Parathyroid adenoma (tissue), 2 donors: ENCODE measurements at regions not wholly inside any gene's neighbourhood (a gene's known extent, or its start where the extent isn't known, plus 50 kb on each side); places are given as distances from the start of the nearest gene placed in this dataset.

Source experiments
- H2AFZ ChIP-seq: fragments of 300-600 bp; sonication (generic); one replicate; pipeline ENCODE4 v1.7.0; 2017; ENCODE audit warnings: antibody characterized with exemption, mild to moderate bottlenecking
- H3K27ac ChIP-seq: fragments of 300-600 bp; sonication (generic); one replicate; pipeline ENCODE4 v1.7.0; 2017
- H3K27me3 ChIP-seq: fragments of 300-600 bp; sonication (generic); one replicate; pipeline ENCODE4 v1.7.0; 2017; ENCODE audit warnings: low read length; ENCODE audit not compliant: control insufficient read depth, insufficient read depth
- H3K36me3 ChIP-seq: fragments of 300-600 bp; sonication (generic); one replicate; pipeline ENCODE4 v1.7.0; 2017; ENCODE audit warnings: low read length; ENCODE audit not compliant: control insufficient read depth, insufficient read depth
- H3K4me1 ChIP-seq: fragments of 300-600 bp; sonication (generic); one replicate; pipeline ENCODE4 v1.7.0; 2017; ENCODE audit warnings: control low read depth
- H3K4me2 ChIP-seq: fragments of 300-600 bp; sonication (generic); one replicate; pipeline ENCODE4 v1.7.0; 2017; ENCODE audit warnings: low read length
- H3K4me3 ChIP-seq: fragments of 300-600 bp; sonication (generic); one replicate; pipeline ENCODE4 v1.7.0; 2017; ENCODE audit warnings: low read depth, low read length
- H3K79me2 ChIP-seq: fragments of 300-600 bp; sonication (generic); one replicate; pipeline ENCODE4 v1.7.0; 2017; ENCODE audit warnings: control low read depth
- H3K9ac ChIP-seq: fragments of 300-600 bp; sonication (generic); one replicate; pipeline ENCODE4 v1.7.0; 2017; ENCODE audit warnings: mild to moderate bottlenecking
- H3K9me3 ChIP-seq: fragments of 300-600 bp; sonication (generic); one replicate; pipeline ENCODE4 v1.7.0; 2017; ENCODE audit warnings: low read length; ENCODE audit not compliant: control insufficient read depth
- CTCF ChIP-seq: fragments of 300-600 bp; sonication (generic); IDR thresholded peaks from one replicate; pipeline ENCODE4 v1.7.0; 2017; ENCODE audit warnings: antibody characterized with exemption, mild to moderate bottlenecking
- donor health status: primary hyperparathyroidism.

DNA sequence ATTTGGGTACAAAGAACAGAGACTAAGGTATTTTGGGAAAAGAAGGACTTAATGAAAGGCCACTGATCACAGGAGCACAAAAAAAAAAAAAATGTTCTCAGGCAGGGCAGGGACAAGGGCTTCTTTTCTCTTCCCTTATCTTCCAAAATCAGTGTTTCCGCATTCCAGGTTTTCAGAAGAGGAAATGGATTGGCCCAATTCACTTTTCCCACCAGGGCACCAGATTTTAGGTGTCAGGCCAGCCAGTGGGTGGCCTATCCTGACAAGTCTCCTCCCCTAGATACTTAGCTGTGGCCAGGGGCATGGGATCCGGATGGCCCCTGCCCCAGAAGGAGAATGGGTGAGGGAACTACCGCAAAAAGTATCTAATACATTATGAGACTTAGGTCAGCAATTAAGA, 88.9 kb upstream of the WAC start:
- Histone ChIP-seq H3K4me1 (no peaks in the 10 kb centered on the region), H3K9ac (no peak overlapping the region), H3K4me3 (no peak overlapping the region), H3K4me2 (no peak overlapping the region), H3K79me2 (no peaks in the 10 kb centered on the region), H3K27ac (no peak overlapping the region), H2AFZ (no peak overlapping the region), H3K27me3 (no peaks in the 10 kb centered on the region), H3K9me3 (no peaks in the 10 kb centered on the region), H3K36me3 (no peaks in the 10 kb centered on the region)
- no peak for TF ChIP-seq CTCF

- H3K4me1 ChIP-seq = no peaks in the 10 kb centered on the region
- no peak overlapping the region for H3K4me2 ChIP-seq
- H3K4me3 ChIP-seq = no peak overlapping the region
- no peaks in the 10 kb centered on the region for H3K36me3 ChIP-seq
- no peaks in the 10 kb centered on the region for H3K79me2 ChIP-seq
- no peak overlapping the region for H2AFZ ChIP-seq
- no peaks in the 10 kb centered on the region for H3K27me3 ChIP-seq
- H3K27ac ChIP-seq = no peak overlapping the region
- H3K9ac ChIP-seq = no peak overlapping the region
- no peaks in the 10 kb centered on the region for H3K9me3 ChIP-seq
- no peak for TF ChIP-seq CTCF
Observed at GRCh38 chr10:28445516-28445915, 87.4 kb upstream of the WAC start.

- Histone ChIP-seq H3K27me3 (peaks cover 2% of the 10 kb centered on the region), H3K27ac (no peak overlapping the region), H2AFZ (no peak overlapping the region), H3K4me2 (no peak overlapping the region), H3K9ac (no peak overlapping the region), H3K9me3 (no peaks in the 10 kb centered on the region), H3K4me1 (no peaks in the 10 kb centered on the region), H3K4me3 (no peak overlapping the region), H3K36me3 (no peaks in the 10 kb centered on the region), H3K79me2 (no peaks in the 10 kb centered on the region)
- no peak for TF ChIP-seq CTCF
Observed at GRCh38 chr10:28449382-28449781, 83.5 kb upstream of the WAC start.

DNA sequence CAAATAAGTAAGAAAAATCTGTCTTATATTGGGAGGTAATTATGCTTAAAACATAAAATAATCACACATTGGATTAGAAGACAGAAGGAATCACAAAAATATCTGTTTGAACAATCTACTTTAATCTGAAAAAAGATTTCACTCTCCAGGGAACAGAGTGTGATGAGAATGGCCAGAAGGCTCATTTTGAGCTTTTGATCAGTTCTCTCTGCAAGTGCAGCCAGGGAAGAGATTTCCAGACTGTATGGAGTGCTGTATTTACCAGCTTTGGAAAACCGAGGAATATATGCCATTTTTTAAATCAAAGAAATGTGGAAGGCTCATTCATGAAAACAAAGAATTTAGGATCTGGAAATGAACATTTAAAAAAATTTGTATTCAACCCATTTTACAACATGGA, 83.0 kb upstream of the WAC start:
- H3K36me3 ChIP-seq = no peaks in the 10 kb centered on the region
- H3K27me3 ChIP-seq = peaks cover 2% of the 10 kb centered on the region
- TF ChIP-seq CTCF = no peak
- H3K4me1 ChIP-seq = no peaks in the 10 kb centered on the region
- no peak overlapping the region for H3K4me2 ChIP-seq
- H3K79me2 ChIP-seq = no peaks in the 10 kb centered on the region
- no peak overlapping the region for H3K27ac ChIP-seq
- no peak overlapping the region for H3K4me3 ChIP-seq
- no peak overlapping the region for H3K9ac ChIP-seq
- H2AFZ ChIP-seq = no peak overlapping the region
- H3K9me3 ChIP-seq = no peaks in the 10 kb centered on the region

DNA sequence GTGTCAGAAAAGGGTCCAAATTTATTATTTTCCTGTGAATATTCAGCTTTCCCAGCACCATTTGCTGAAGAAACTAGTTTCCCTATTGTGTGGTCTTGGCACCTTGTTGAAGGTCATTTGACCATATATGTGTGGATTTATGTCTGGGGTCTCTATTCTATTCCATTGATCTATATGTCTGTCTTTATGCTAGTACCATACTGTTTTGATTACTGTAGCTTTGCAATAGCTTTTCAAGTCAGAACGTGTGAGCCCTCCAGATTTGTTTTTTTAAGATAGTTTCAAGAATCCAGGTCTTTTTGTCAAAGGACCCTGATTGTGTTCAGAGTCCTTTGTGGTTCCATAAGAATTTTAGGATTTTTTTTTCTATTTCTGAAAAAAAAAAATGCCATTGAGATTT, 79.0 kb upstream of the WAC start:
- Histone ChIP-seq H3K79me2 (no peaks in the 10 kb centered on the region), H3K4me2 (no peak overlapping the region), H3K9ac (no peak overlapping the region), H3K4me1 (no peaks in the 10 kb centered on the region), H2AFZ (no peak overlapping the region), H3K27me3 (peaks cover 2% of the 10 kb centered on the region), H3K36me3 (no peaks in the 10 kb centered on the region), H3K9me3 (no peaks in the 10 kb centered on the region), H3K4me3 (no peak overlapping the region), H3K27ac (no peak overlapping the region)
- TF ChIP-seq CTCF = no peak
